ENCODE measurements at regions not wholly inside any gene's neighbourhood (a gene's known extent, or its start where the extent isn't known, plus 50 kb on each side); places are given as distances from the start of the nearest gene placed in this dataset.

- TF ChIP-seq EZH2 (IDR thresholded peaks at IDR 0.05; ENCODE audit: low read length, missing control alignments) (no peak), CTCF (conservative IDR thresholded peaks at IDR 0.05 in 1 of 2, IDR thresholded peaks at IDR 0.05 in 1 of 2; ENCODE audit: low read depth in 1 of 2, low read length in 2 of 2) (no peak)
Observed at GRCh38 chr5:28253431-28253830, 1215.0 kb upstream of the CDH9 start.

All from fibroblast of lung (primary cell).